Breast epithelium (tissue), 4 donors: ENCODE measurements at regions not wholly inside any gene's neighbourhood (a gene's known extent, or its start where the extent isn't known, plus 50 kb on each side); places are given as distances from the start of the nearest gene placed in this dataset.

Experiments used
- DNase-seq, 2 donors: peaks; one replicate each; pipeline ENCODE4 v3.0.0-alpha.2; 2019; ENCODE audit warnings: low spot score in 2 of 2
- H3K27ac ChIP-seq, 2 donors: fragments of 200-600 bp; sonication (generic) in 1 of 2; one replicate each; pipeline ENCODE4 v1.5.1; 2016 to 2019; ENCODE audit warnings: mild to moderate bottlenecking in 1 of 2
- H3K27me3 ChIP-seq, 2 donors: fragments of 200-600 bp; sonication (generic) in 1 of 2; one replicate each; pipeline versions ENCODE4 v1.5.1 to v1.6.0; 2017 to 2019; ENCODE audit warnings: control low read depth in 1 of 2, mild to moderate bottlenecking in 1 of 2
- H3K36me3 ChIP-seq: fragments of 200-600 bp; one replicate; pipeline ENCODE4 v1.5.1; 2019
- H3K4me1 ChIP-seq, 2 donors: fragments of 200-600 bp; sonication (generic); one replicate each; pipeline ENCODE4 v1.5.1; 2016 to 2019; ENCODE audit warnings: control low read depth in 1 of 2
- H3K4me3 ChIP-seq, 3 donors: fragments of 200-600 bp; sonication (generic); 1 replicate in 2 of 3; 2 replicates in 1 of 3; pipeline ENCODE4 v1.5.1; 2016 to 2019; ENCODE audit warnings: mild to moderate bottlenecking in 3 of 3, moderate library complexity in 2 of 3
- H3K9me3 ChIP-seq, 2 donors: fragments of 200-600 bp; sonication (generic) in 1 of 2; one replicate each; pipeline ENCODE4 v1.5.1; 2016 to 2019; ENCODE audit warnings: control low read depth in 1 of 2
- POLR2A ChIP-seq: fragments of 450-650 bp; IDR thresholded peaks from one replicate; pipeline ENCODE4 v1.6.1; 2016; ENCODE audit warnings: antibody characterized with exemption, mild to moderate bottlenecking, moderate library complexity
- POLR2AphosphoS5 ChIP-seq, 3 donors: sonication (generic); formaldehyde crosslinking; IDR thresholded peaks; one replicate each; pipeline ENCODE4 v1.6.1; 2017; ENCODE audit warnings: antibody characterized with exemption in 3 of 3
- intact Hi-C: fragments of 100-400 bp; cut with DNase I; formaldehyde crosslinking; loops from one replicate; pipeline ENCODE4 v1.15.1; 2023; ENCODE audit warnings: low total_unique reads
- TF ChIP-seq, protein P1 (sequence below), 3 donors: fragments of 450-650 bp; IDR thresholded peaks; one replicate each; pipeline ENCODE4 v1.5.1; 2016 to 2017; ENCODE audit warnings: antibody characterized with exemption in 3 of 3, mild to moderate bottlenecking in 3 of 3, moderate library complexity in 3 of 3

DNA sequence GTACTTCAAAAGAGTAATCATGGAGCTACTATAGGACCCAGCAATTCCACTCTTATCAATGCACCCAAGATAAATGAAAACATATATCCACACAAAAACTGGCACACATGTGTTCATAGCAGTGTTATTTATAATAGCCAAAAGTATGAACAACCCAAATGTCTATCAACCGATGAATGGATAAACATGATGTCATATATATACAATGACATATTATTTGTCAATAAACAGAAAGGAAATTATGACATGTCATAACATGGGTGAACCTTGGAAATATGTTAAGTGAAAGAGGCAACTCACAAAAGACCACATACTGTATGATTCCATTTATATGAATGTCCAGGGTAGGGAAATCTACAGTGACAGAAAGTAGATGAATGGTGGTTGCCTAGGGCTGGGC is 347.1 kb upstream of the DDHD1 start:
- Histone ChIP-seq H3K36me3 (no peaks in the 10 kb centered on the region), H3K27ac (no peak overlapping the region), H3K9me3 (peaks cover 0 to 9% of the 10 kb centered on the region in 2 donors), H3K4me3 (no peak overlapping the region), H3K27me3 (no peaks in the 10 kb centered on the region), H3K4me1 (no peaks in the 10 kb centered on the region)
- DNase-seq: no peak
- intact Hi-C loops: no loop called here
- TF ChIP-seq, protein P1, sequence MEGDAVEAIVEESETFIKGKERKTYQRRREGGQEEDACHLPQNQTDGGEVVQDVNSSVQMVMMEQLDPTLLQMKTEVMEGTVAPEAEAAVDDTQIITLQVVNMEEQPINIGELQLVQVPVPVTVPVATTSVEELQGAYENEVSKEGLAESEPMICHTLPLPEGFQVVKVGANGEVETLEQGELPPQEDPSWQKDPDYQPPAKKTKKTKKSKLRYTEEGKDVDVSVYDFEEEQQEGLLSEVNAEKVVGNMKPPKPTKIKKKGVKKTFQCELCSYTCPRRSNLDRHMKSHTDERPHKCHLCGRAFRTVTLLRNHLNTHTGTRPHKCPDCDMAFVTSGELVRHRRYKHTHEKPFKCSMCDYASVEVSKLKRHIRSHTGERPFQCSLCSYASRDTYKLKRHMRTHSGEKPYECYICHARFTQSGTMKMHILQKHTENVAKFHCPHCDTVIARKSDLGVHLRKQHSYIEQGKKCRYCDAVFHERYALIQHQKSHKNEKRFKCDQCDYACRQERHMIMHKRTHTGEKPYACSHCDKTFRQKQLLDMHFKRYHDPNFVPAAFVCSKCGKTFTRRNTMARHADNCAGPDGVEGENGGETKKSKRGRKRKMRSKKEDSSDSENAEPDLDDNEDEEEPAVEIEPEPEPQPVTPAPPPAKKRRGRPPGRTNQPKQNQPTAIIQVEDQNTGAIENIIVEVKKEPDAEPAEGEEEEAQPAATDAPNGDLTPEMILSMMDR (IDR thresholded peaks at IDR 0.05): no peak
- no peak for TF ChIP-seq POLR2A
- no peak for TF ChIP-seq POLR2AphosphoS5 (IDR thresholded peaks at IDR 0.05)

GRCh38 chr14:53496668-53497067 is 343.5 kb upstream of the DDHD1 start:
- Histone ChIP-seq H3K4me1 (no peaks in the 10 kb centered on the region), H3K9me3 (no peaks in the 10 kb centered on the region), H3K27ac (no peak overlapping the region), H3K27me3 (no peaks in the 10 kb centered on the region), H3K36me3 (no peaks in the 10 kb centered on the region), H3K4me3 (no peak overlapping the region)
- TF ChIP-seq POLR2A (no peak), POLR2AphosphoS5 (IDR thresholded peaks at IDR 0.05) (no peak)
- TF ChIP-seq, protein P1 (IDR thresholded peaks at IDR 0.05): no peak
- intact Hi-C loops: no loop called here
- no peak for DNase-seq

- Histone ChIP-seq H3K9me3 (no peaks in the 10 kb centered on the region), H3K4me1 (no peaks in the 10 kb centered on the region), H3K4me3 (no peak overlapping the region), H3K36me3 (no peaks in the 10 kb centered on the region), H3K27me3 (no peaks in the 10 kb centered on the region), H3K27ac (no peak overlapping the region)
- TF ChIP-seq POLR2A: no peak
- no peak for DNase-seq
- intact Hi-C loops: no loop called here
Observed at GRCh38 chr14:53495846-53496343, 342.8 kb upstream of the DDHD1 start.

DNA sequence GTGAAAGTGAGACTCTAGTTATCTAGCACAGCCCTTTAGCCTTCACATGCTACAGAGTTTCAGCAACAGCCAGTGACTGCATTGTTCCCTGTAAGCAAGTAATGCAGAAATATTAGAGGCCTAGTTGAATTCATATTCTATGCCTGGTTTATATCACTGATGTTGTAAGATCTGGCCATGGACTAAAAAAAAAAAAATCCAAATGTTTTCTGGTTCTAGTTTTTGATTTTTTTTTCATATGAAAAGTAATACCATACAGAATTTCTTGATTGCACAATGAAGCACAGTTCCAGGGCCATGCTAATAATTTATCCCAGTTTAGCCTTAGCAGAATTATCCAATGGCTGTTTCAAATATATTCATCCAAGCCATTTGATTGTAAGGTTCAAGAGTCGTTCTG is 341.5 kb upstream of the DDHD1 start:
- no peaks in the 10 kb centered on the region for H3K9me3 ChIP-seq
- no peak for DNase-seq
- H3K27ac ChIP-seq: peak overlapping the region in 1 of 2 donors; percentile 32
- no peaks in the 10 kb centered on the region for H3K27me3 ChIP-seq
- TF ChIP-seq, protein P1 (IDR thresholded peaks at IDR 0.05): no peak
- TF ChIP-seq POLR2AphosphoS5 (IDR thresholded peaks at IDR 0.05) (no peak), POLR2A (no peak)
- no peak overlapping the region for H3K4me3 ChIP-seq
- no peaks in the 10 kb centered on the region for H3K36me3 ChIP-seq
- H3K4me1 ChIP-seq: no peaks in the 10 kb centered on the region
- intact Hi-C loops: no loop called here

DNA sequence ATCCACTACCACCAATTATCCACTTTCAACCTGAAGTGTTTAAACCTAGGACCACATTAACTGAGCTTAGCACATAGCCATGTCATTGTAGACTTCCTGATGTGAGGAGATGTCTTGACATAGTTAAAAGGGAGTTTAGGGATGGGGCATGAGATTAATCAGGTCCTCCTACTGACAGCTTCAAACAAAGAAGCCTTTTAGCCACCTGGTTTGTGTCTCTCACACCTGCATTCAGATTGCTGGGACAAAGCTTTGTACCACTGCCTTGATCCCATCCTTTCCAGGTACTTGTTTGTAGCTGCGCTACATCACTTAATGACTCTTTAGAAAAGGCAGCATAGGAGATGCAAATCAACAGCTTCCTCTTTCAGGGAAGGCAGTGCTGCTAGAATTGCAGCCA is 340.7 kb upstream of the DDHD1 start:
- TF ChIP-seq, protein P1 (IDR thresholded peaks at IDR 0.05): no peak
- TF ChIP-seq POLR2A (no peak), POLR2AphosphoS5 (IDR thresholded peaks at IDR 0.05) (no peak)
- no peaks in the 10 kb centered on the region for H3K36me3 ChIP-seq
- H3K27ac ChIP-seq: peak overlapping the region in 1 of 2 donors; percentile 64
- no peaks in the 10 kb centered on the region for H3K9me3 ChIP-seq
- DNase-seq: no peak
- H3K27me3 ChIP-seq: no peaks in the 10 kb centered on the region
- no peak overlapping the region for H3K4me3 ChIP-seq
- intact Hi-C loops: no loop called here
- no peaks in the 10 kb centered on the region for H3K4me1 ChIP-seq

DNA sequence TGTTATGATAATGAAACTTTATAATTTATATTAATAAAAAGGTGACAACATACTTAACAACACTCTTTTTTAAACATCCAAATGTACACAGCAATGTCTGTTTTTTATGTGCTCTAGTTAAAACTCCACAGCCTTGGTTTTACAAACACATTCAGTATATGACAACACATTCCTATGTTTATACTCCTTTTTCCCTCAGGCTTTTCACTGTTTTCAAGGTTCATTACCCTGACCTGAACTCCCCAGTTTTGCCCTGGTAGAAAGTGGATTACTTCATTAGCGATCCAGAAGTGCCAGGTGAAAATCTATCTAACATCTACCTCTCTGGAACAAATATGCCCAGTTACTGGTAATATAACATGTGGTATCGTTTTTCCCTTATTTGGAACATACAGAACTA is 340.2 kb upstream of the DDHD1 start:
- intact Hi-C loops: no loop called here
- DNase-seq: no peak
- TF ChIP-seq POLR2AphosphoS5 (IDR thresholded peaks at IDR 0.05): no peak
- TF ChIP-seq POLR2A: no peak
- TF ChIP-seq, protein P1 (IDR thresholded peaks at IDR 0.05): no peak

More for the DNA sequence above, 340.2 kb upstream of the DDHD1 start:
- no peaks in the 10 kb centered on the region for H3K27me3 ChIP-seq
- no peaks in the 10 kb centered on the region for H3K9me3 ChIP-seq
- peak overlapping the region in 1 of 2 donors; percentile 64 for H3K27ac ChIP-seq
- no peak overlapping the region for H3K4me3 ChIP-seq
- H3K4me1 ChIP-seq: no peaks in the 10 kb centered on the region
- H3K36me3 ChIP-seq: no peaks in the 10 kb centered on the region
